Stomach (tissue), 8 donors: ENCODE measurements at regions not wholly inside any gene's neighbourhood (a gene's known extent, or its start where the extent isn't known, plus 50 kb on each side); places are given as distances from the start of the nearest gene placed in this dataset.

Experiments
- DNase-seq, 2 donors: peaks; one replicate each; pipeline versions ENCODE4 v3.0.0 to v3.0.0-alpha.2; 2013 to 2019
- H3K27ac ChIP-seq, 5 donors: fragments of 200-600 bp in 4 of 5; sonication (generic) in 4 of 5; one replicate each; pipeline ENCODE4 v1.5.1; 2013 to 2019; ENCODE audit warnings: mild to moderate bottlenecking in 1 of 5, moderate library complexity in 1 of 5
- H3K27me3 ChIP-seq, 3 donors: fragments of 200-600 bp; sonication (generic); one replicate each; pipeline ENCODE4 v1.5.1; 2017 to 2019; ENCODE audit warnings: mixed run types in 1 of 3
- H3K36me3 ChIP-seq, 4 donors: fragments of 200-600 bp; sonication (generic); 1 replicate in 3 of 4; 2 replicates in 1 of 4; pipeline ENCODE4 v1.5.1; 2016 to 2019
- H3K4me1 ChIP-seq, 4 donors: fragments of 200-600 bp; sonication (generic); one replicate each; pipeline ENCODE4 v1.5.1; 2016 to 2019
- H3K4me3 ChIP-seq, 4 donors: fragments of 200-600 bp; sonication (generic) in 3 of 4; one replicate each; pipeline ENCODE4 v1.5.1; 2016 to 2019; ENCODE audit warnings: mild to moderate bottlenecking in 1 of 4
- H3K9me3 ChIP-seq, 4 donors: fragments of 200-600 bp; sonication (generic); one replicate each; pipeline ENCODE4 v1.5.1; 2016 to 2019
- EP300 ChIP-seq: sonication (generic); formaldehyde crosslinking; IDR thresholded peaks from one replicate; pipeline ENCODE4 v1.6.1; 2017; ENCODE audit warnings: antibody characterized with exemption
- POLR2A ChIP-seq, 4 donors: fragments of 450-650 bp; IDR thresholded peaks; one replicate each; pipeline ENCODE4 v1.6.1; 2016; ENCODE audit warnings: antibody characterized with exemption in 4 of 4, control low read depth in 2 of 4, mild to moderate bottlenecking in 1 of 4, moderate library complexity in 1 of 4
- POLR2AphosphoS5 ChIP-seq, 3 donors: sonication (generic); formaldehyde crosslinking; IDR thresholded peaks; one replicate each; pipeline ENCODE4 v1.6.1; 2016; ENCODE audit warnings: antibody characterized with exemption in 3 of 3
- whole genome bisulfite sequencing, 5 donors: extraction: QIAGEN DNeasy Blood & Tissue Kit in 3 of 5; methylation state at CpG; one replicate each; pipeline versions ENCODE4 v1.1.5 to v1.1.7; 2013 to 2018; 5-methylcytosine and 5-hydroxymethylcytosine counted together
- intact Hi-C: fragments of 100-400 bp; cut with DNase I; formaldehyde crosslinking; loops from one replicate; pipeline ENCODE4 v1.15.1; 2023; ENCODE audit warnings: low total_unique reads
- TF ChIP-seq, protein P1 (sequence below), 7 experiments: fragments of 450-650 bp in 4 of 7; fragments of 200-600 bp in 3 of 7; sonication (generic) in 3 of 7; IDR thresholded peaks; one replicate each; pipeline ENCODE4 v1.5.1; 2016 to 2019; ENCODE audit warnings: antibody characterized with exemption in 7 of 7, control low read depth in 2 of 7, mild to moderate bottlenecking in 1 of 7
- donor health status: healthy with polysubstance abuse.
- donor health status: Bipolar disorder and iron deficiency.
- donor health status: healthy.

DNA sequence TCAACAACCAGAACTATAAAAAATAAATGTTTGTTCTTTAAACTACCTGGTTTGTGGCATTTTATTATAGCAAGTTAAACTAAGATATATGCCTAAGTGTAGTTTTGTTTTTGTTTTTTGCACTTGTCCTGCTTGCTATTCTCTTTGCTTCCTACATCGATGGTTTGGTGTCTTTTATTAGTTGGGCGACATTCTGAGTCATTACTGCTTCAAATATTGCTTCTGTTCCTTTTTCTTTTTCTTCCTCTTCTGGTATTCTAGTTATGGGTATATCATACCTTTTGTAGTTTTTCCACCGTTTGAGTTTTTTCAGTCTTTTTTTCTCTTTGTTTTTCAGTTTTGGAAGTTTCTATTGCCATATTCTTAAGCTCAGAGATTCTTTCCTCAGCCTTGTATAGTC, 86.9 kb downstream of the MACIR start:
- Histone ChIP-seq H3K9me3 (peaks cover 0 to 5% (median 2%) of the 10 kb centered on the region in 4 donors), H3K4me3 (no peak overlapping the region), H3K27me3 (no peaks in the 10 kb centered on the region), H3K27ac (no peak overlapping the region), H3K36me3 (no peaks in the 10 kb centered on the region), H3K4me1 (peaks cover 0 to 13% (median 3%) of the 10 kb centered on the region in 4 donors)
- TF ChIP-seq EP300 (no peak), POLR2AphosphoS5 (IDR thresholded peaks at IDR 0.05) (no peak), POLR2A (IDR thresholded peaks at IDR 0.05) (no peak)
- TF ChIP-seq, protein P1, sequence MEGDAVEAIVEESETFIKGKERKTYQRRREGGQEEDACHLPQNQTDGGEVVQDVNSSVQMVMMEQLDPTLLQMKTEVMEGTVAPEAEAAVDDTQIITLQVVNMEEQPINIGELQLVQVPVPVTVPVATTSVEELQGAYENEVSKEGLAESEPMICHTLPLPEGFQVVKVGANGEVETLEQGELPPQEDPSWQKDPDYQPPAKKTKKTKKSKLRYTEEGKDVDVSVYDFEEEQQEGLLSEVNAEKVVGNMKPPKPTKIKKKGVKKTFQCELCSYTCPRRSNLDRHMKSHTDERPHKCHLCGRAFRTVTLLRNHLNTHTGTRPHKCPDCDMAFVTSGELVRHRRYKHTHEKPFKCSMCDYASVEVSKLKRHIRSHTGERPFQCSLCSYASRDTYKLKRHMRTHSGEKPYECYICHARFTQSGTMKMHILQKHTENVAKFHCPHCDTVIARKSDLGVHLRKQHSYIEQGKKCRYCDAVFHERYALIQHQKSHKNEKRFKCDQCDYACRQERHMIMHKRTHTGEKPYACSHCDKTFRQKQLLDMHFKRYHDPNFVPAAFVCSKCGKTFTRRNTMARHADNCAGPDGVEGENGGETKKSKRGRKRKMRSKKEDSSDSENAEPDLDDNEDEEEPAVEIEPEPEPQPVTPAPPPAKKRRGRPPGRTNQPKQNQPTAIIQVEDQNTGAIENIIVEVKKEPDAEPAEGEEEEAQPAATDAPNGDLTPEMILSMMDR (IDR thresholded peaks at IDR 0.05): no peak
- 82 to 91% (median 88%) methylated on average over 3 of the region's 3 CpGs for WGBS, 5 donors
- intact Hi-C loops: no loop called here
- DNase-seq: no peak

GRCh38 chr5:103340717-103341388, 82.3 kb downstream of the MACIR start:
- no peak overlapping the region for H3K27ac ChIP-seq
- no peaks in the 10 kb centered on the region for H3K27me3 ChIP-seq
- DNase-seq: no peak
- peaks cover 0 to 5% (median 2%) of the 10 kb centered on the region in 4 donors for H3K9me3 ChIP-seq
- TF ChIP-seq POLR2AphosphoS5 (IDR thresholded peaks at IDR 0.05): no peak
- TF ChIP-seq EP300: no peak
- no peak for TF ChIP-seq POLR2A (IDR thresholded peaks at IDR 0.05)
- TF ChIP-seq, protein P1 (IDR thresholded peaks at IDR 0.05): no peak
- no peaks in the 10 kb centered on the region for H3K36me3 ChIP-seq
- no peaks in the 10 kb centered on the region for H3K4me1 ChIP-seq
- H3K4me3 ChIP-seq: no peak overlapping the region
- intact Hi-C loops: no loop called here
- 64 to 74% (median 65%) methylated on average over 5 of the region's 5 CpGs for WGBS, 5 donors

GRCh38 chr5:103340132-103340531, 81.6 kb downstream of the MACIR start:
- no peak for DNase-seq
- no peaks in the 10 kb centered on the region for H3K27me3 ChIP-seq
- TF ChIP-seq POLR2AphosphoS5 (IDR thresholded peaks at IDR 0.05): no peak
- WGBS, 5 donors: 81 to 89% (median 83%) methylated on average over 2 of the region's 2 CpGs
- no peaks in the 10 kb centered on the region for H3K4me1 ChIP-seq
- no peaks in the 10 kb centered on the region for H3K36me3 ChIP-seq
- H3K4me3 ChIP-seq: no peak overlapping the region
- no peak overlapping the region for H3K27ac ChIP-seq
- peaks cover 0 to 5% (median 2%) of the 10 kb centered on the region in 4 donors for H3K9me3 ChIP-seq
- intact Hi-C loops: no loop called here

DNA sequence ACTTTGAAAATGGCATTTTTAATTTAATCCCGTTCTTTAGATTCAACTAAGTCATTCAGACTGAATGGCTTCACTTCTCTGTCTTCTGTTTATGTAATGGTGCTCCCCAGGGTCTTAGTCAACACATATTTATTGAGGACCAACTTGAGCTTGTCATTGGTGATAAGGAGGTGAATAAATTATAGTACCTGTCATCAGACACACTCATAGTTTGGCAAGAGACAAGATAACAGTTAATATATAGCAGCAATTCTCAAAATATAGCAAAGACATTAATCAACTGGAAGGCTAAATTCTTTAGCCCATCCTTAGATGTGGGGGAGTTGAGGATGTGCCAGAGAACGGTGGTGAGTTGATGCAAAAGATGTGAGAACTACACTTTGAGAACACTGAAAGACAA, 78.4 kb downstream of the MACIR start:
- no peaks in the 10 kb centered on the region for H3K27me3 ChIP-seq
- no peak for DNase-seq
- H3K36me3 ChIP-seq: no peaks in the 10 kb centered on the region
- WGBS, 5 donors: 71 to 81% (median 73%) methylated on average over 2 of the region's 2 CpGs
- no peak overlapping the region for H3K27ac ChIP-seq
- no peak overlapping the region for H3K4me3 ChIP-seq
- TF ChIP-seq POLR2AphosphoS5 (IDR thresholded peaks at IDR 0.05): no peak
- no peak for TF ChIP-seq POLR2A (IDR thresholded peaks at IDR 0.05)
- no peak for TF ChIP-seq EP300
- TF ChIP-seq, protein P1 (IDR thresholded peaks at IDR 0.05): no peak
- peaks cover 0 to 4% (median under 1%) of the 10 kb centered on the region in 4 donors for H3K9me3 ChIP-seq
- no peaks in the 10 kb centered on the region for H3K4me1 ChIP-seq
- intact Hi-C loops: no loop called here

GRCh38 chr5:103333376-103333775, 74.8 kb downstream of the MACIR start:
- H3K27ac ChIP-seq: no peak overlapping the region
- H3K4me1 ChIP-seq: no peaks in the 10 kb centered on the region
- H3K9me3 ChIP-seq: no peaks in the 10 kb centered on the region
- H3K4me3 ChIP-seq: no peak overlapping the region
- H3K36me3 ChIP-seq: no peaks in the 10 kb centered on the region
- intact Hi-C loops: no loop called here
- H3K27me3 ChIP-seq: no peaks in the 10 kb centered on the region
- WGBS, 5 donors: 57 to 78% (median 65%) methylated on average over 2 of the region's 2 CpGs
- TF ChIP-seq POLR2AphosphoS5 (IDR thresholded peaks at IDR 0.05) (no peak), EP300 (no peak)
- TF ChIP-seq, protein P1 (IDR thresholded peaks at IDR 0.05): no peak
- no peak for DNase-seq
